ENCODE measurements at regions not wholly inside any gene's neighbourhood (a gene's known extent, or its start where the extent isn't known, plus 50 kb on each side); places are given as distances from the start of the nearest gene placed in this dataset.

- DNase-seq (ENCODE audit: low read depth), result no peak
- no peak for TF ChIP-seq CTCF (conservative IDR thresholded peaks at IDR 0.05; ENCODE audit: low read depth, low read length)
- H3K4me3 ChIP-seq (ENCODE audit: low read depth, low read length), result peak overlapping the region; percentile 26
Observed at GRCh38 chr2:147109291-147109690, 735.5 kb upstream of the ACVR2A start.

- H3K4me3 ChIP-seq (ENCODE audit: low read depth, low read length), result no peak overlapping the region
- peak; percentile 81 for DNase-seq (ENCODE audit: low read depth)
- TF ChIP-seq CTCF (conservative IDR thresholded peaks at IDR 0.05; ENCODE audit: low read depth, low read length), result no peak
Observed at GRCh38 chr2:147108548-147108947, 736.3 kb upstream of the ACVR2A start.

- H3K4me3 ChIP-seq (ENCODE audit: low read depth, low read length), result no peak overlapping the region
- no peak for TF ChIP-seq CTCF (conservative IDR thresholded peaks at IDR 0.05; ENCODE audit: low read depth, low read length)
- no peak for DNase-seq (ENCODE audit: low read depth)
Observed at GRCh38 chr2:147101941-147102790, 742.7 kb upstream of the ACVR2A start.

- no peak for TF ChIP-seq CTCF (conservative IDR thresholded peaks at IDR 0.05; ENCODE audit: low read depth, low read length)
- H3K4me3 ChIP-seq (ENCODE audit: low read depth, low read length), result no peak overlapping the region
- no peak for DNase-seq (ENCODE audit: low read depth)
Observed at GRCh38 chr2:147100406-147101035, 744.3 kb upstream of the ACVR2A start.

GRCh38 chr2:147099845-147100244 is 745.0 kb upstream of the ACVR2A start:
- no peak overlapping the region for H3K4me3 ChIP-seq (ENCODE audit: low read depth, low read length)
- DNase-seq (ENCODE audit: low read depth), result no peak
- no peak for TF ChIP-seq CTCF (conservative IDR thresholded peaks at IDR 0.05; ENCODE audit: low read depth, low read length)

- no peak for DNase-seq (ENCODE audit: low read depth)
- no peak overlapping the region for H3K4me3 ChIP-seq (ENCODE audit: low read depth, low read length)
- no peak for TF ChIP-seq CTCF (conservative IDR thresholded peaks at IDR 0.05; ENCODE audit: low read depth, low read length)
Observed at GRCh38 chr2:147098940-147099339, 745.9 kb upstream of the ACVR2A start.
